ENCODE measurements at regions not wholly inside any gene's neighbourhood (a gene's known extent, or its start where the extent isn't known, plus 50 kb on each side); places are given as distances from the start of the nearest gene placed in this dataset.

- TF ChIP-seq CTCF (conservative IDR thresholded peaks at IDR 0.05; ENCODE audit: low read depth, low read length): no peak
- H3K4me3 ChIP-seq (ENCODE audit: low read length): no peak overlapping the region
- no peak for DNase-seq (ENCODE audit: low read depth)
These were observed 191.1 kb downstream of the TMX1 start for GRCh38 chr14:51431033-51431709.

GRCh38 chr14:51431741-51432140 is 191.7 kb downstream of the TMX1 start:
- no peak for TF ChIP-seq CTCF (conservative IDR thresholded peaks at IDR 0.05; ENCODE audit: low read depth, low read length)
- DNase-seq (ENCODE audit: low read depth): no peak
- H3K4me3 ChIP-seq (ENCODE audit: low read length): no peak overlapping the region

GRCh38 chr14:51432302-51432948 is 192.4 kb downstream of the TMX1 start:
- TF ChIP-seq CTCF (conservative IDR thresholded peaks at IDR 0.05; ENCODE audit: low read depth, low read length): no peak
- H3K4me3 ChIP-seq (ENCODE audit: low read length): no peak overlapping the region

GRCh38 chr14:51436630-51437029 is 196.6 kb downstream of the TMX1 start:
- H3K4me3 ChIP-seq (ENCODE audit: low read length): no peak overlapping the region
- no peak for TF ChIP-seq CTCF (conservative IDR thresholded peaks at IDR 0.05; ENCODE audit: low read depth, low read length)
- no peak for DNase-seq (ENCODE audit: low read depth)

More at GRCh38 chr14:51432302-51432948, 192.4 kb downstream of the TMX1 start:
- no peak for DNase-seq (ENCODE audit: low read depth)

- H3K4me3 ChIP-seq (ENCODE audit: low read length): no peak overlapping the region
- DNase-seq (ENCODE audit: low read depth): no peak
- TF ChIP-seq CTCF (conservative IDR thresholded peaks at IDR 0.05; ENCODE audit: low read depth, low read length): no peak
These were observed 199.8 kb downstream of the TMX1 start for GRCh38 chr14:51439896-51440295.

- TF ChIP-seq CTCF (conservative IDR thresholded peaks at IDR 0.05; ENCODE audit: low read depth, low read length): no peak
- no peak for DNase-seq (ENCODE audit: low read depth)
These were observed 201.0 kb downstream of the TMX1 start for GRCh38 chr14:51441001-51441400.

More at GRCh38 chr14:51441001-51441400, 201.0 kb downstream of the TMX1 start:
- no peak overlapping the region for H3K4me3 ChIP-seq (ENCODE audit: low read length)
